ENCODE measurements at regions not wholly inside any gene's neighbourhood (a gene's known extent, or its start where the extent isn't known, plus 50 kb on each side); places are given as distances from the start of the nearest gene placed in this dataset.

GRCh38 chr2:48112911-48113680 lies 201.4 kb upstream of the FOXN2 start:
- WGBS, 2 donors (ENCODE audit: low coverage in 1 of 2): 81 to 90% methylated on average over 5 of the region's 5 CpGs
- H3K27me3 ChIP-seq: no peaks in the 10 kb centered on the region
- H3K27ac ChIP-seq: peak overlapping the region in 1 of 4 donors; percentile 16
- H3K4me3 ChIP-seq: no peak overlapping the region
- H3K4me1 ChIP-seq: peaks cover 0 to 20% (median 3%) of the 10 kb centered on the region in 3 donors
- no peaks in the 10 kb centered on the region for H3K9me3 ChIP-seq
- ATAC-seq: no peak
- TF ChIP-seq POLR2AphosphoS5 (IDR thresholded peaks at IDR 0.05) (no peak), POLR2A (IDR thresholded peaks at IDR 0.05) (no peak)
- H3K36me3 ChIP-seq: no peaks in the 10 kb centered on the region

- TF ChIP-seq POLR2AphosphoS5 (IDR thresholded peaks at IDR 0.05) (no peak), POLR2A (IDR thresholded peaks at IDR 0.05) (no peak), EP300 (IDR thresholded peaks at IDR 0.05) (no peak)
- TF ChIP-seq, protein P1, sequence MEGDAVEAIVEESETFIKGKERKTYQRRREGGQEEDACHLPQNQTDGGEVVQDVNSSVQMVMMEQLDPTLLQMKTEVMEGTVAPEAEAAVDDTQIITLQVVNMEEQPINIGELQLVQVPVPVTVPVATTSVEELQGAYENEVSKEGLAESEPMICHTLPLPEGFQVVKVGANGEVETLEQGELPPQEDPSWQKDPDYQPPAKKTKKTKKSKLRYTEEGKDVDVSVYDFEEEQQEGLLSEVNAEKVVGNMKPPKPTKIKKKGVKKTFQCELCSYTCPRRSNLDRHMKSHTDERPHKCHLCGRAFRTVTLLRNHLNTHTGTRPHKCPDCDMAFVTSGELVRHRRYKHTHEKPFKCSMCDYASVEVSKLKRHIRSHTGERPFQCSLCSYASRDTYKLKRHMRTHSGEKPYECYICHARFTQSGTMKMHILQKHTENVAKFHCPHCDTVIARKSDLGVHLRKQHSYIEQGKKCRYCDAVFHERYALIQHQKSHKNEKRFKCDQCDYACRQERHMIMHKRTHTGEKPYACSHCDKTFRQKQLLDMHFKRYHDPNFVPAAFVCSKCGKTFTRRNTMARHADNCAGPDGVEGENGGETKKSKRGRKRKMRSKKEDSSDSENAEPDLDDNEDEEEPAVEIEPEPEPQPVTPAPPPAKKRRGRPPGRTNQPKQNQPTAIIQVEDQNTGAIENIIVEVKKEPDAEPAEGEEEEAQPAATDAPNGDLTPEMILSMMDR (IDR thresholded peaks at IDR 0.05): no peak
- H3K4me3 ChIP-seq: no peak overlapping the region
- H3K4me1 ChIP-seq: peaks cover 0 to 20% (median 3%) of the 10 kb centered on the region in 3 donors
- no peak for ATAC-seq
- no peaks in the 10 kb centered on the region for H3K9me3 ChIP-seq
- H3K27me3 ChIP-seq: no peaks in the 10 kb centered on the region
- H3K36me3 ChIP-seq: no peaks in the 10 kb centered on the region
- peak overlapping the region in 1 of 4 donors; percentile 16 for H3K27ac ChIP-seq
- WGBS, 2 donors (ENCODE audit: low coverage in 1 of 2): 78 to 92% methylated on average over 1 of the region's 1 CpG
Measured at GRCh38 chr2:48113767-48114166, 200.7 kb upstream of the FOXN2 start.

GRCh38 chr2:48114256-48114655 lies 200.2 kb upstream of the FOXN2 start:
- WGBS, 2 donors (ENCODE audit: low coverage in 1 of 2): 47 to 78% methylated on average over 1 to 2 of the region's 2 CpGs
- ATAC-seq: no peak
- H3K27me3 ChIP-seq: no peaks in the 10 kb centered on the region
- TF ChIP-seq EP300 (IDR thresholded peaks at IDR 0.05) (no peak), POLR2A (IDR thresholded peaks at IDR 0.05) (no peak), POLR2AphosphoS5 (IDR thresholded peaks at IDR 0.05) (no peak)
- no peak overlapping the region for H3K4me3 ChIP-seq
- H3K9me3 ChIP-seq: no peaks in the 10 kb centered on the region
- no peaks in the 10 kb centered on the region for H3K36me3 ChIP-seq
- peaks cover 0 to 20% (median 3%) of the 10 kb centered on the region in 3 donors for H3K4me1 ChIP-seq
- H3K27ac ChIP-seq: no peak overlapping the region

DNA sequence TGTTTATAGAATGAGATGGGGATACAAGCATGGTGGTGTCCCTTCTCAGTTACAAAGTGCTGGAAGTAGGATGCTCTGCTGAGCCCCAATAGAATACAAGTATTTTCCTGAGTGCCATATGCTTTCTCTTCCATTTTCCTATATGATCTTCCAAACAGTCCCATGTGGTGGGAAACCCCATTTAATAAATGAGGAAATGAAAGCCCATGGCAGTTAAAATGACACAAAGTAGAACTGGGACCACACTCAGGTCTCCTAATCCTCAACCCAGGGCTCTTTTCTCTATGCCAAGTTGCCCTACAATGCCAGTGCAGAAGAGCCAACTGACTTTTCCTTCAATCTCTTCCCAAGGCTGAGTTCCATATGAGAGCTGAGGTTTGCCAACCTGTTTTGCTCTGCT lies 198.0 kb upstream of the FOXN2 start:
- Histone ChIP-seq H3K4me1 (peaks cover 0 to 13% (median 3%) of the 10 kb centered on the region in 3 donors), H3K9me3 (no peaks in the 10 kb centered on the region), H3K27ac (no peak overlapping the region), H3K27me3 (no peaks in the 10 kb centered on the region), H3K4me3 (no peak overlapping the region), H3K36me3 (no peaks in the 10 kb centered on the region)
- no peak for ATAC-seq
- TF ChIP-seq EP300 (IDR thresholded peaks at IDR 0.05) (no peak), POLR2AphosphoS5 (IDR thresholded peaks at IDR 0.05) (no peak), POLR2A (IDR thresholded peaks at IDR 0.05) (no peak)
- TF ChIP-seq, protein P1 (IDR thresholded peaks at IDR 0.05): no peak

DNA sequence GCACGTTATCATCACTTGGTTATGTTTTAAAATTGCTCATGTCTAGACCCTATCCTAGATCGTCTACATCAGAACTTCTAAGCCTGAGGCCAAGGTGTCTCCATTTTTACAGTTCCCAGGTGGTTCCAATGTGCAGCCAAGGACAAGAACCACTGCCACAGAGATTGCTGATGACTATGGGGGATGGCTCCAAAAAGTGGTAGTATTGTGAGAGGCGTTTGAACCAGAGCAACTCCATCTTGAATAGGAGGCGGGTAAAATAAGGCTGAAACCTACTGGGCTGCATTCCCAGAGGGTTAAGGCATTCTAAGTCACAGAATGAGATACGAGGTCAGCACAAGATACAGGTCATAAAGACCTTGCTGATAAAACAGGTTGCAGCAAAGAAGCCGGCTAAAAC lies 195.6 kb upstream of the FOXN2 start:
- ATAC-seq: no peak
- Histone ChIP-seq H3K36me3 (no peaks in the 10 kb centered on the region), H3K4me1 (no peaks in the 10 kb centered on the region), H3K27me3 (no peaks in the 10 kb centered on the region), H3K4me3 (no peak overlapping the region), H3K9me3 (no peaks in the 10 kb centered on the region), H3K27ac (no peak overlapping the region)
- TF ChIP-seq, protein P1 (IDR thresholded peaks at IDR 0.05): no peak
- TF ChIP-seq POLR2AphosphoS5 (IDR thresholded peaks at IDR 0.05): no peak
- no peak for TF ChIP-seq POLR2A (IDR thresholded peaks at IDR 0.05)
- TF ChIP-seq EP300 (IDR thresholded peaks at IDR 0.05): no peak
- WGBS, 2 donors (ENCODE audit: low coverage in 1 of 2): 82 to 91% methylated on average over 4 to 5 of the region's 6 CpGs

DNA sequence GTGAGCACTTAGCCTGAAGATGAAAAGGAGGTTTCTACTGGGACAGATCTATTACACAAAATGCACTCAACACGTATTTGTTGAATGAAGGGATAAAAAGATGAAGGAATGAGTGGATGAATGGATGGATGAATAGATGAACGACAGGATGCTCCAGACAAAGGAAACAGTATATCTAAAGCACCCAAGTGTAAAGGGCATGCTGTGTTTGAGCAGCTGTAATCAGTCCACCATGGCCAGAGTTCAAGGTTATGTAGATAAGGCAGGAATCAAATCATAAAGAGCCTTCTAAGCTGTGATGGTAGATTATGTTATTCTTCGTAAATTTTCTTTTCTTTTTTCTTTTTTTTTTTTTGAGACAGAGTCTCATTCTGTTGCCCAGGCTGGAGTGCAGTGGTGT lies 194.4 kb upstream of the FOXN2 start:
- 69 to 74% methylated on average over 2 to 3 of the region's 3 CpGs for whole genome bisulfite sequencing, 2 donors (ENCODE audit: low coverage in 1 of 2)
- Histone ChIP-seq H3K27ac (no peak overlapping the region), H3K4me1 (no peaks in the 10 kb centered on the region), H3K36me3 (no peaks in the 10 kb centered on the region), H3K27me3 (no peaks in the 10 kb centered on the region), H3K9me3 (no peaks in the 10 kb centered on the region), H3K4me3 (no peak overlapping the region)
- TF ChIP-seq, protein P1 (IDR thresholded peaks at IDR 0.05): no peak
- TF ChIP-seq POLR2AphosphoS5 (IDR thresholded peaks at IDR 0.05) (no peak), EP300 (IDR thresholded peaks at IDR 0.05) (no peak), POLR2A (IDR thresholded peaks at IDR 0.05) (no peak)
- no peak for ATAC-seq
